Esophagus muscularis mucosa (tissue), 4 donors: ENCODE measurements at regions not wholly inside any gene's neighbourhood (a gene's known extent, or its start where the extent isn't known, plus 50 kb on each side); places are given as distances from the start of the nearest gene placed in this dataset.

Experiments used
- DNase-seq: peaks from one replicate; pipeline ENCODE4 v3.0.0-alpha.2; 2017; ENCODE audit errors: extremely low spot score
- H3K27ac ChIP-seq, 4 donors: fragments of 200-600 bp; sonication (generic); replicated peaks in 1 of 4; 1 replicate in 3 of 4; 2 replicates in 1 of 4; pipeline ENCODE4 v1.5.1; 2016 to 2019; ENCODE audit warnings: mild to moderate bottlenecking in 1 of 4
- H3K27me3 ChIP-seq, 4 donors: fragments of 200-600 bp; sonication (generic); one replicate each; pipeline versions ENCODE4 v1.5.1 to v1.6.0; 2016 to 2019
- H3K36me3 ChIP-seq, 4 donors: fragments of 200-600 bp; sonication (generic); one replicate each; pipeline ENCODE4 v1.5.1; 2016 to 2019
- H3K4me1 ChIP-seq, 4 donors: fragments of 200-600 bp; sonication (generic); one replicate each; pipeline ENCODE4 v1.5.1; 2016 to 2019
- H3K4me3 ChIP-seq, 4 donors: fragments of 200-600 bp; sonication (generic); 1 replicate in 2 of 4; 2 replicates in 2 of 4; pipeline ENCODE4 v1.5.1; 2016 to 2019; ENCODE audit warnings: mild to moderate bottlenecking in 4 of 4, moderate library complexity in 1 of 4
- H3K9me3 ChIP-seq, 4 donors: fragments of 200-600 bp; sonication (generic); 1 replicate in 3 of 4; 2 replicates in 1 of 4; pipeline ENCODE4 v1.5.1; 2016 to 2019
- EP300 ChIP-seq: sonication (generic); formaldehyde crosslinking; IDR thresholded peaks from one replicate; pipeline ENCODE4 v1.6.1; 2017; ENCODE audit warnings: antibody characterized with exemption
- POLR2A ChIP-seq: fragments of 450-650 bp; IDR thresholded peaks from one replicate; pipeline ENCODE4 v1.6.1; 2017; ENCODE audit warnings: antibody characterized with exemption, moderate library complexity, mild to moderate bottlenecking, low read depth
- POLR2AphosphoS5 ChIP-seq, 2 donors: sonication (generic); formaldehyde crosslinking; IDR thresholded peaks; one replicate each; pipeline ENCODE4 v1.6.1; 2017; ENCODE audit warnings: antibody characterized with exemption in 2 of 2
- WGBS: methylation state at CpG from one replicate; pipeline ENCODE4 v1.1.5; 2018; 5-methylcytosine and 5-hydroxymethylcytosine counted together
- intact Hi-C: fragments of 100-400 bp; cut with DNase I; formaldehyde crosslinking; loops from one replicate; pipeline ENCODE4 v1.15.1; 2023
- TF ChIP-seq, protein P1 (sequence below), 3 experiments: fragments of 200-600 bp in 2 of 3; fragments of 450-650 bp in 1 of 3; sonication (generic) in 2 of 3; IDR thresholded peaks; one replicate each; pipeline ENCODE4 v1.5.1; 2017 to 2019; ENCODE audit warnings: antibody characterized with exemption in 3 of 3, mild to moderate bottlenecking in 2 of 3, moderate library complexity in 1 of 3

DNA sequence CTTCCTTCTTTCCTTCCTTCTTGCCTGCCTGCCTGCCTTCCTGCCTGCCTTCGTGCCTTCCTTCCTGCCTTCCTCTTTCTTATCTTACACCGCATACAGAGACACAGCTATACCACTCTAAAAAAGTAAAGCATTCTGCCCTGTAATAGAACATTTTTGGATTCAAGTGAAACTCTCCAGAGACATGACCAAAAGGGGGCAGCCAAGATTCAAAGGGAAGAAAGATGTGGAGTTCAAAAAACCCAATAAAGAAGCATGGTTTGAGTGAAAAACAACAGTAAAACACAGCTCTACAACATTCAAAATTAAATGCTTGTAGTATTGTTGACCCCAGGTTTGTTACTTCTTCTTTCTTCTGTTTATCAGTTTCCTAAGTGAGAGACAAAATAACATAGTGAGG is 914.9 kb upstream of the PCDH7 start:
- no peaks in the 10 kb centered on the region for H3K36me3 ChIP-seq
- intact Hi-C loops, result no loop called here
- 71% methylated on average over 2 of the region's 2 CpGs for WGBS
- H3K4me1 ChIP-seq, result no peaks in the 10 kb centered on the region
- no peak for DNase-seq
- no peak for TF ChIP-seq POLR2AphosphoS5 (IDR thresholded peaks at IDR 0.05)
- TF ChIP-seq, protein P1, sequence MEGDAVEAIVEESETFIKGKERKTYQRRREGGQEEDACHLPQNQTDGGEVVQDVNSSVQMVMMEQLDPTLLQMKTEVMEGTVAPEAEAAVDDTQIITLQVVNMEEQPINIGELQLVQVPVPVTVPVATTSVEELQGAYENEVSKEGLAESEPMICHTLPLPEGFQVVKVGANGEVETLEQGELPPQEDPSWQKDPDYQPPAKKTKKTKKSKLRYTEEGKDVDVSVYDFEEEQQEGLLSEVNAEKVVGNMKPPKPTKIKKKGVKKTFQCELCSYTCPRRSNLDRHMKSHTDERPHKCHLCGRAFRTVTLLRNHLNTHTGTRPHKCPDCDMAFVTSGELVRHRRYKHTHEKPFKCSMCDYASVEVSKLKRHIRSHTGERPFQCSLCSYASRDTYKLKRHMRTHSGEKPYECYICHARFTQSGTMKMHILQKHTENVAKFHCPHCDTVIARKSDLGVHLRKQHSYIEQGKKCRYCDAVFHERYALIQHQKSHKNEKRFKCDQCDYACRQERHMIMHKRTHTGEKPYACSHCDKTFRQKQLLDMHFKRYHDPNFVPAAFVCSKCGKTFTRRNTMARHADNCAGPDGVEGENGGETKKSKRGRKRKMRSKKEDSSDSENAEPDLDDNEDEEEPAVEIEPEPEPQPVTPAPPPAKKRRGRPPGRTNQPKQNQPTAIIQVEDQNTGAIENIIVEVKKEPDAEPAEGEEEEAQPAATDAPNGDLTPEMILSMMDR (IDR thresholded peaks at IDR 0.05), result no peak
- no peak for TF ChIP-seq POLR2A
- TF ChIP-seq EP300, result no peak
- no peaks in the 10 kb centered on the region for H3K9me3 ChIP-seq
- H3K4me3 ChIP-seq, result no peak overlapping the region
- no peaks in the 10 kb centered on the region for H3K27me3 ChIP-seq
- no peak overlapping the region for H3K27ac ChIP-seq

DNA sequence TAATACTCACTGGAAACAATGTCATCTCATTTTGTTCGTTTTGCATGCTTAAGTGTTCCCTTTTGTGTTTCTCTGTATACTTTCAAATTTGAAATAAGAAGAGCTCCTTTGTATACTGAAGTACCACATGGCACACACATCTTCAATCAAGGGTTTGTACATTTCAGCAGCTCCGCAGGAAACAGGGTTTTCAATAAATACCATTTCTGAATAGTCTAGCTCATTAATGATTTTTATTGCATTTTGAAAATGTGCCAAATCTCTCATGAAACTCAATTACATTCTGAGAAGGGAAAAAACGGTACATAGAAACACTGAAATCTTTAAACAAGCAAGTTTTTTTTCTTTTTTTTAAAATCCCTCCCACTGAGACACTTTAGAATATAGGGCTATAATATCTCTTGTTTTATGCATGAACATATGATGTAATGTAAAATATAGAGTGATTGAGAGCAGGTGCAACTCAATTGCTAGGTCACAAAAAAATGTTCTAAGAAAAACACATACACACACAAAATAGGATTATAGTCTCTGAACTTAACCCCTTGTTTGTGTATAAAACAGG is 914.2 kb upstream of the PCDH7 start:
- Histone ChIP-seq H3K4me3 (no peak overlapping the region), H3K27me3 (no peaks in the 10 kb centered on the region), H3K4me1 (no peaks in the 10 kb centered on the region), H3K27ac (no peak overlapping the region), H3K36me3 (no peaks in the 10 kb centered on the region), H3K9me3 (no peaks in the 10 kb centered on the region)
- TF ChIP-seq, protein P1 (IDR thresholded peaks at IDR 0.05), result no peak
- TF ChIP-seq POLR2A, result no peak
- TF ChIP-seq POLR2AphosphoS5 (IDR thresholded peaks at IDR 0.05), result no peak
- no peak for TF ChIP-seq EP300
- intact Hi-C loops, result no loop called here
- 66% methylated on average over 3 of the region's 3 CpGs for WGBS
- no peak for DNase-seq

DNA sequence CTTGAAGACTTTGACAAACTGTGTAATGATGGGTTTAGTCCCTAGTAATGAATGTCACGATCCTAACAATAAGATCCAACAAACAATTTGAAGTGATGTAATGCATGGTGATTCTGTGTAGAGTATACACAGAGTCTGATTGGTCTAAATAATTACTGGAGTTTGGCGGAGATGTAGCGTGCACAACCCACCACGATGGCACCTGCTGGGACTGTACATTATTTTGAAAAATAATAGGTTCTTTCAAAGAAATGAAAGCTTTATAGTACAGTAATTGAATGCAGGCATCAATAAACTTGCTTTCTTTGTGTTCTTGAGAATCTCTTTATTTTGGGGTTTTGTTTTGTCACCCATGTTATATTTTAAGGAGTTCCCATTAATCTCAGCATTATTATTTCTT is 902.2 kb upstream of the PCDH7 start:
- Histone ChIP-seq H3K36me3 (no peaks in the 10 kb centered on the region), H3K27ac (no peak overlapping the region), H3K27me3 (no peaks in the 10 kb centered on the region), H3K4me3 (no peak overlapping the region), H3K9me3 (no peaks in the 10 kb centered on the region), H3K4me1 (no peaks in the 10 kb centered on the region)
- DNase-seq, result no peak
- intact Hi-C loops, result no loop called here
- WGBS, result 83% methylated on average over 4 of the region's 4 CpGs
- TF ChIP-seq POLR2A (no peak), POLR2AphosphoS5 (IDR thresholded peaks at IDR 0.05) (no peak), EP300 (no peak)
- TF ChIP-seq, protein P1 (IDR thresholded peaks at IDR 0.05), result no peak

DNA sequence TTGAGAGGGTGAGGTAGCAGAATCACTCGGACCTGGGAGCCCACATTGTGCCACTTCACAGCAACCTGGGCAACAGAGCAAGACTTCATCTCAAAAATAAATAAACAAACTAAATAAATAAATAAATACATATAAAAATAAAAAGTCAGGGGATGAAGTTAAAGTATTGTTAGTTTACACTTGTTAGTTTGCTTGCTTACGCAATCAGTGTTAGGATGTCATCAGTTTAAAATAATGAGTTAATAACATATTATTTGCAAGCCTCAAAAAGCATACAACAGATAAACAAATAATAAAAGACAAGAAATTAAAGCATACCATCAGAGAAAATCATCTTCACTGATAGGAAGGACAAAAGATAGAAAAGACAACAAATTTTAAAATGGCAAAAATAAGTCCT is 891.1 kb upstream of the PCDH7 start:
- Histone ChIP-seq H3K4me3 (no peak overlapping the region), H3K4me1 (no peaks in the 10 kb centered on the region), H3K27ac (no peak overlapping the region), H3K9me3 (peaks cover 0 to 3% (median 0%) of the 10 kb centered on the region in 4 donors), H3K36me3 (no peaks in the 10 kb centered on the region), H3K27me3 (no peaks in the 10 kb centered on the region)
- WGBS, result 87% methylated on average over 2 of the region's 2 CpGs
- no peak for DNase-seq
- TF ChIP-seq POLR2AphosphoS5 (IDR thresholded peaks at IDR 0.05) (no peak), EP300 (no peak), POLR2A (no peak)
- TF ChIP-seq, protein P1 (IDR thresholded peaks at IDR 0.05), result no peak
- intact Hi-C loops, result no loop called here

DNA sequence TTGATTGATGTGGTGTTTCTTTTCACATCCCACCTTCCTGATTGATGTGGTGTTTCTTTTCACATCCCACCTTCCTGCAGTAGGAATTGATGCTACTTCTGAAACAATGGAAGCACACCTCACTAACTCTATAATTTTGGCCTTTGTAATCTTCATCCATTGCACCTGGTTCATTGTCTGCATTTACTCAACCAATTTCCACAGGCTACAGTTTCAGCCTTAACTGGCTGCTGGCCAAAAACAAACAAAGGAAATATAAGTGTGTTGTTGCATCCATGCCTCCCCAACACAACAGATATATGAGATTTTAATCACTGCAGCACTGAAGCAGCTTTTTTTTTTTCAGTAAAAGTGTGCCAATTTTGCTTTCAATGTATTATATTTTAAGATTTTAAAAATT is 867.6 kb upstream of the PCDH7 start:
- H3K9me3 ChIP-seq, result no peaks in the 10 kb centered on the region
- no peaks in the 10 kb centered on the region for H3K36me3 ChIP-seq
- H3K4me1 ChIP-seq, result no peaks in the 10 kb centered on the region
- TF ChIP-seq POLR2AphosphoS5 (IDR thresholded peaks at IDR 0.05), result no peak
- TF ChIP-seq EP300, result no peak
- TF ChIP-seq POLR2A, result no peak
- TF ChIP-seq, protein P1 (IDR thresholded peaks at IDR 0.05), result no peak
- no peak overlapping the region for H3K27ac ChIP-seq
- no peaks in the 10 kb centered on the region for H3K27me3 ChIP-seq
- DNase-seq, result no peak
- H3K4me3 ChIP-seq, result no peak overlapping the region
- intact Hi-C loops, result no loop called here
